ENCODE measurements at regions not wholly inside any gene's neighbourhood (a gene's known extent, or its start where the extent isn't known, plus 50 kb on each side); places are given as distances from the start of the nearest gene placed in this dataset.

- no peak for TF ChIP-seq CTCF (IDR thresholded peaks at IDR 0.05 in 2 of 3, conservative IDR thresholded peaks at IDR 0.05 in 1 of 3; ENCODE audit: borderline replicate concordance in 1 of 3, insufficient read depth in 1 of 3, low read depth in 2 of 3, low read length in 2 of 3)
- TF ChIP-seq ATF3 (IDR thresholded peaks at IDR 0.05) = no peak
- no peak for TF ChIP-seq POLR2AphosphoS5 (IDR thresholded peaks at IDR 0.05; ENCODE audit: low read depth, low read length)
- TF ChIP-seq EZH2 (IDR thresholded peaks at IDR 0.05) = no peak
- TF ChIP-seq POLR2A (IDR thresholded peaks at IDR 0.05; ENCODE audit: borderline replicate concordance, extremely low read depth, insufficient read depth, insufficient read length) = no peak
- TF ChIP-seq ELF1 (IDR thresholded peaks at IDR 0.05; ENCODE audit: borderline replicate concordance, low read depth) = no peak
- TF ChIP-seq SP1 (IDR thresholded peaks at IDR 0.05; ENCODE audit: low read depth) = no peak
Observed at GRCh38 chr15:91431041-91431715, 331.1 kb downstream of the SV2B start.

Data from HCT116 (cell line).